ENCODE measurements at regions not wholly inside any gene's neighbourhood (a gene's known extent, or its start where the extent isn't known, plus 50 kb on each side); places are given as distances from the start of the nearest gene placed in this dataset.
A peak's percentile ranks its signal among the peaks of the same experiment; 100 is the strongest.
"Not testable (repeated sequence)": the region's sequence is repeated elsewhere in the genome, so short reads cannot be mapped to it uniquely, and the experiment has no call there.

DNA sequence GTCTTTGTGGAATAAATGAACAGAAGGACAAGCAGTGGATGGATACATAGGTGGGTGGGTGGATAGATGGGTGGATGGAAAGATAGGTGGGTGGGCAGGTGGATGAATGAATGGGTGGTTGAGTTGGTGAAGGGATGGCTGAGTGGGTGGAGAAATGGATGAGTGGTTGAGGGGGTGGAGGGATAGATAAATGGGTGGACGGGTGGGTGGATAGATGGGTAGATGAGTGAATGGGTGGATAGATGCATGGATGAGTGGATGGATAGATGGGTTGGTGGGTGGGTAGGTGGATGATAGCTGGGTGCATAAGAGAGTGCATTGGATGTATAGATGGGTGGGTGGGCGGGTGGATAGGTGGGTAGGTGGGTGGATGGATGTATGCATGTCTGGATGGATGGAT, 63.5 kb downstream of the UNC93B1 start:
- not testable (repeated sequence) for DNase-seq

DNA sequence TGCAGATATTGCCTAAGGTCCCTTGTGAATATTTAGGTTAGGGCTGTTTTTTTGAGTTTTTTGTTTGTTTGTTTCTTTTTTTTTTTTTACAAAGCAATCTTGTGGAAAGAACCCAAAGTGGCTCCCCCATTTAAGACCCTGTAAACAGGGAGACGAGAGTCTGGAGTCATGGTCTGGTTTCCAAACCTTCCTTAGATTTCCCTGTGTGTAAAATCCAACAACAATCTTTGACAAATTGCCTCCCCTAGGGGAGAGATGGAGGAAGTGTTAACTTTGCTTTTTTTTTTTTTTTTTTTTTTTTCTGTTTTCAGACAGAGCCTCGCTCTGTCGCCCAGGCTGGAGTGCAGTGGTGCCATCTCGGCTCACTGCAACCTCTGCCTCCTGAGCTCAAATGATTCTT, 64.9 kb downstream of the UNC93B1 start:
- not testable (repeated sequence) for DNase-seq

DNA sequence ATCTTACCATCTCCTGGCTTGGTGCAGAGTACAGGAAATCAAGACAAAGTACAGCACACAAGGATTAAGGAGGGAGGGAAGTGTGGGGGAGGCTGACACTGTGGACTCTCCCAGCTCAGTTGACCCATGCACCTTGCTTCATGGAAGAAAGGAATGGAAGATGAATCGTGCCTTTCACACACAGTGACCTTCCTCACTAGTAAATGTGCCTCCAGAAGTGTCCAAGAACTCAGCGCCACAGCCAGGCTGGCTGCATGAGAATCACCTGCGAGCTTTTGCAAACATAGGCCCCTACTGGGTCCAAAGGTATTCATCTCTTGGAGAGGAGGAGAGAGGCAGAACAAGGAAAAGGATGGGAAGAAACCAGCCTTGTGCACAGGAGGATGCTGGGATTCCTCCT, 65.5 kb downstream of the UNC93B1 start:
- DNase-seq, result not testable (repeated sequence)

DNA sequence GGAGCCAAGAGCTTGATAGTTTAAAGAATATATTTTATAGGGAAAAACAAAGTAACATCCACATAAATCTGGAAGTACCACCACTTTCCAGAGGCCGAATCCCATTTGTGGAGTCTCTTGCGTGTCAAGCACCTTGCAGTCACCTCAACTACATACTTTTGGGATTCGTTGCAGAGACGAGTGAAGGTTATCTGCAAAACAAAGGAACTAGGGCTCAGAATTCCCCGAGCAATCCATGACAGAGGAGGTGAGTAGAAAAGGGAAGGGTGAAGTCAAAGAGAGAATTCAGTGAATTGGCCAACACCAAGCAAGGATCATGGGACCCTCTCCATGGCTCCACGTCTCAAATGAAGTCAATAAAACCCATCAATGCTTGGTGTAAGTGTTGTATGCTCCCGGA, 80.3 kb downstream of the UNC93B1 start:
- not testable (repeated sequence) for DNase-seq

DNA sequence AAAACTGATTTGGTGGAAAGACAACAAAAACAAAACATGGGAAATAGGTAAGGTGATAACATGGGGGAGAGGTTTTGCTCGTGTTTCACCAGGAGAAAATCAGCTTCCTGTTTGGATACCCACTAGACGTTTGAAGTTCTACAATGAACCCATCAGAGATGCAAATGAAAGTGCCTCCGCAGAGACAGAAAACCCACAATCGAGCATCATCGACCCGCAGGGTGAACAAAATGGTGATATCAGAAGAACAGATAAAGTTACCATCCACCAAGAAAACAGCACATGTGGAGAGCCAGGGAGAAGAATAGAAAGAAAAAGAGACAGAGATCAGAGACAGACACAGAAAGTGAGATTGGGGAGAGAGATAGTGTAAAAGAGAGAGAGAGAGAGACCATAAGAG, 83.4 kb downstream of the UNC93B1 start:
- not testable (repeated sequence) for DNase-seq

DNA sequence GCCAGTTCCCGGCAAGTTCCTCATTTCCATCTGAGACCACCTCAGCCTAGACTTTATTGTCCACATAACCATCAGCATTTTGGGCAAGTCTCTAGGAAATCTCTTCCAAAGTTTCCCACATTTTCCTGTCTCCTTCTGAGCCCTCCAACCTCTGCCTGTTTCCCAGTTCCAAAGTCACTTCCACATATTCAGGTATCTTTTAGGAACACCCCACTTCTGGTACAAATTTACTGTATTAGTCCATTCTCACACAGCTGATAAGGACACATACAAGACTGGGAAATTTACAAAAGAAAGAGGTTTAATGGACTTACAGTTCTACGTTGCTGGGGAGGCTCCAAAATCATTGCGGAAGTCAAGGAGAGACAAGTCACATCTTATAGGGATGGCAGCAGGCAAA, 91.7 kb downstream of the UNC93B1 start:
- not testable (repeated sequence) for DNase-seq

DNA sequence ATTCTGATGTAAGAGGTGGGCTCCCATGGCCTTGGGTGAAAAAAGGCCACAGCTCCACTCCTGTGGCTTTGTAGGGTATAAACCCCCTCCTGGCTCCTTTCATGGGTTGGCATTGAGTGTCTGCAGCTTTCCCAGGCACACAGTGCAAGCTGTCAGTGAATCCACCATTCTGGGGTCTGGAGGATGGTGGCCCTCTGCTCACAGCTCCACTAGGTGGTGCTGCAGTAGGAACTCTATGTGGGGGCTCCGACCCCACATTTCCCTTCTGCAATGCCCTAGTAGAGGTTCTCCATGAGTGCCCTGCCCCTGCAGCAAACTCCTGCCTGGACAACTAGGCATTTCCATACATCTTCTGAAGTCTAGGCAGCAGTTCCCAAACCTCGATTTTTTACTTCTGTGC, 92.7 kb downstream of the UNC93B1 start:
- not testable (repeated sequence) for DNase-seq

DNA sequence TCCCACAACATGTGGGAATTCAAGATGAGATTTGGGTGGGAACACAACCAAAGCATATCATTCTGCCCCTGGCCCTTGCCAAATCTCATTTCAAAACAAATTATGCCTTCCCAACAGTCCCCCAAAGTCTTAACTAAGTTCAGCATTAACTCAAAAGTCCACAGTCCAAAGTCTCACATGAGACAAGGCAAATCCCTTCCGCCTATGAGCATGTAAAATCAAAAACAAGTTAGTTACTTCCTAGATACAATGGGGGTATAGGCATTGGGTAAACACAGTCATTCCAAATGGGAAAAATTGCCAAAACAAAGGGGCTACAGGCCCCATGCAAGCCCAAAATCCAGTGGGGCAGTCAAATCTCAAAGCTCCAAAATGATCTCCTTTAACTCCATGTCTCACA, 93.1 kb downstream of the UNC93B1 start:
- DNase-seq, result not testable (repeated sequence)

DNA sequence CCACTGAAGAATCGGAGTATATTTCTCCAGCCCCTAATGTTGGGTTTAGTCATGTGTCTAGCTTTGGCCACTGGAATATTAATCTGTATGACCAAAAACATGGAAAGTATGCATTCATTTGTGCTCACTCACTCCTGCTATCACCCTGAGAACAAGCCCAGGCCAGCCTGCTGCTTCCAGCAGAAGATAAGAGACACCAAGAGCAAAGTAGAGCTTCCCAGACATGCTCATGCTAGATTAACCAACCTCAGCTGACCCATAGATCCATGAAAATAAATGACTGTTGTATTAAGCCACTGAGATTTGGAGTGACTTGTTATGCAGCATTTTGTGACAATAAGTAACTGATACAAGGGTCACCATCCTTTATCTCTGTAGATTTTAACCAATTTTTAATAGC, 96.9 kb downstream of the UNC93B1 start:
- DNase-seq, result not testable (repeated sequence)

DNA sequence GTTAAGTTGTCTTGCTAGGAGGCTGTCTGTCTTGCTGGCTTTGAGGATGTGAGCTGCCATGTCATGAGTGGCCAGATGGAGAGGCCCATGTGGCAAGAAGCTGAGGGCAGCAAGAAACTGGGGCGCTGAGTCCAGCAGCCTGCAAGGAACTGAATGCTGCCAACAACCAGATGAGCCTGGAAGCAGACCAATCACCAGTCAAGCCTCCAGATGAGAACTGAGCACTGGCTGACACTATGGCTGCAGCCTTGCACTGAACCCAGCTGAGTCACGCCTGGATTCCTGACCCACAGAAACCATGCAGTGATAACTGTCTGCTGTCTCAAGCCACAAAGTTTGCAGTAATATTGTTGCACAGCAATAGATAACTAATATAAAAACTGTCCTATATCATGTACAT, 104.4 kb downstream of the UNC93B1 start:
- DNase-seq, result not testable (repeated sequence)

DNA sequence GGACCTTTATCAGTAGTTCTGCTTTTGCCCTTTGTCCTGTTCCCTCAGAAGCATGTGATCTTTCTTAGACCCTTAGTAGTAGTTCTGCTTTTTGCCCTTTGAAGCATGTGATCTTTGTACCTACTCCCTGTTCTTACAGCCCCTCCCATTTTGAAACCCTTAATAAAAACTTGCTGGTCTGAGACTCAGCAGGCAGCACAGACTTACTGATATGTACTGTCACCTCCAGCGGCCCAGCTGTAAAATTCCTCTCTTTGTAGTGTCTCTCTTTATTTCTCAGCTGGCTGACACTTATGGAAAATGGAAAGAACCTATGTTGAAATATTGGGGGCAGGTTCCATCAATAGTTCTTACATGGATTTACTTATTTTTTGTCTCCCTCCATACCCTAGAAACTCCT, 110.4 kb downstream of the UNC93B1 start:
- DNase-seq, result not testable (repeated sequence)

DNA sequence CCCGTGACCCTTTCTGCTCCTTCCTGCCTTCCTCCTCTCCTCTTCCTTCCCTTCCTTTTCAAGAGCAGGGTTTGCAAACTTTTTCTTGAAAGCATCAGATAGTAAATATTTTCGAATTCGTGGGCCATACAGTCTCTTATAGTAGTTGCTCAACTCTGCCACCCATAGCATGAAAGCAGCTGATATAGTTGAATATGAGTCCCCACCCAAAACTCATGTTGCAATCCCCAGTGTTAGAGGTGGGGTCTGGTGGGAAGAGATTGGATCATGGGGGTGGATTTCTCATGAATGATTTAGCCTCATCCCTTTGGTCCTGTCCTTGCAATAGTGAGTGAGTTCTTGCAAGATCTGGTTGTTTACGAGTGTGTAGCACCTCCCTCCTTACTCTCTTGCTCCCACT, 114.3 kb downstream of the UNC93B1 start:
- DNase-seq, result not testable (repeated sequence)

DNA sequence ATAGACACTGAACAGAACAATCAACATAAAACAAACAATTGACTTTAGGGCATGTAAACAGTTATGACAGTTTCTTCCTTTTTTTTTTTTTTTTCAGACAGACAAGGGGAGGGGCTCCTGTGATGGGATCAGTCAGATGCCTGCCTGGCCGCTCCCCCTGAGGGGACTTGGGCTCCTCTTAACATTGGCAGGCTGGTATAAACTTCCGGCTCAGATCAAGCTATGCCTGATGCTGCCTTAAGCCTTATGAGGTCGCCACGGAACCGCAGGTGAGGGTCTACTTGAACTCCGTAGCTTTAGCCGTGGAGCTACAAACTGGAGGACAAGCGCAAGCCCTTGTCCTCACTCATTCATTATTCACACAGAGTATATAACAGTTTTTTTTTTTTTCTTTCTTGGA, 115.8 kb downstream of the UNC93B1 start:
- not testable (repeated sequence) for DNase-seq

DNA sequence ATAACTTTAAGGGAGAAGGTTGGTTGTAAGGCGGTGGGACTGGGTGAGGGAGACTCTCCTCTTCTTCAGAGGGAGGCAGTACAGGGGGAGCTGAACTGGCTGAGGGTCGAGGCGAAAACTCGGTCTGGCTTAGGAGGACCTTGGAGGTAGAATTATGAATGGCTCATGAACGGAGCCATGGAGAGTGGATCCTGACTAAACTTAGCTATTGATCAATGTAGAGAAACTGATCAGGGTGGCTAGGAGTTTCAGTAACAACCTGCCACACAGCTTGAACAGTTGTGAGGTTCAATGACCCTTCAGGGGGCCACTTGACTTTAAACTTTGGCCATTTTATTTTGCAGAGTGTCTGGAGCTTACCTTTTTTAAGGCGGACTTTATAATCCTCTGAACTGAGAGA, 117.2 kb downstream of the UNC93B1 start:
- DNase-seq, result not testable (repeated sequence)

DNA sequence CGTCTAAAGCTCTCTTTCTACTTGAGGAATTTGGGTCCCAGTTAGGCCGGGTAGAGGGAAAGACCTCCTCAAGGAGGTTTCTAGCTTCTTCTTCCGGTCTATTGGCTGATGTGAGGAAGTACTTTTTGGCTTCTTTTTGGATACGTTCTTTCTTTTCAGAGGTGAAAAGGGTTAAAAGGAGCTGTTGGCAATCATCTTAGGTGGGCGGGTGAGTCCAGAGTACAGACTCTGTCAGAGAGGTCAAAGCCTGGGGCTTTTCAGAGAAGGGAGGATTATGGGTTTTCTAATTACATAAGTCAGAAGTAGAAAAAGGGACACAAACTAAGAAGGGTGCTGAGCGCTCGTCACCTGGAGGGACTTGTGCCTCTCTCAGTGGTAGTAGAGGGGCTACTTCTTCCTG, 117.7 kb downstream of the UNC93B1 start:
- not testable (repeated sequence) for DNase-seq

DNA sequence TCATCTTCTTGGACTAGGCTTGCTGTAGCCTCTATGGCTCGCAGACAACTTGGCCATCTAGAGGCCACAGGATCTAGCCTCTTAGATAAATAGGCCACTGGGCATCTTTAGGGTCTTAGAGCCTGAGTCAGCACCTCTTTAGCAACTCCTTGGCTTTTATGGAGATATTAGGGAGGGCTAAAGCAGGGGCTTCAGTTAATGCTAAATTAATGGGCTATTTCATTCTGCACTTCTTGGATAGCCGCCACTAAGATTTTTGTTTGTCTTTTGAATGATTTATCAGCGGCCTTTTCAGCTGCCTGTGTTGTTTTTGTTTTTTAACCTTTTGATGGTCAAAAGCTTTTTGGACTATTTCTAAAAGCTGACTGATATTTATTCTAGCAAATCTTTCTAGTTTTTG, 118.3 kb downstream of the UNC93B1 start:
- DNase-seq, result not testable (repeated sequence)

DNA sequence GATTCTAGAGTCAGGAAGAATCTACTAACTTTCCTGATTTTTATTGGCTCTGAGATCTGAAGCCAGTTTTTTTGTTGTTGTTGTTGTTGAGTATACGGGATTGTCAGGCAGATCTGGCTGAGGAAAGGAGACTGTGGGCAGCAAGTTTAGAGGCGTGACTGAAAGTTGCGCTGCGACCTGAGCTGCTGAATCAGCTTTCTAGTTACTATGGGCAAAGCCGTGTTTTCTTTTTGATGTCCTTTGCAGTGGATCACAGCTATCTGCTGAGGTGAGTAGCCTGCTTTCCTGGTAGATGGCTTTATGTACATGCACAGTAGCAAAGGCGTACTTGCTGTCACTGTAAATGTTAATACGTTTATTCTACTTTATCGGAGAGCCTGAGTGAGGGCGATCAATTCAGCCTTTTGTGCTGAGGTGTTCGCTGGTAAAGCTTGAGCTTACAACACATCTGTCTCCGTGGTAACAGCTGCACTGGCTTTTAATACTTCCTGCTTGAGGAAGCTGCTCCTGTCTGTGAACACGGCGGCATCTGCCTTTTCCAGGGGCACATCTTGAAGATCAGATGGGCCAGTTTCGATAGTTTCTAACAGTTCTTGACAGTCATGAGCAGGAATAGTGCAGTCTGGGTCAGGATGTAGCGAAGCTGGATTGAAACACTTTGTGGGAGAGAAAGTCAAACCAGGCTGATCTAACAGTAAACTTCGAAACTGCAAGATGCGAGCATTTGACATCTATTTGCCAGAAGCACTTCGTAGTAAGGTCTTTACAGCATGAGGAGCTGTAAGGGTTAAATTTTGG, 118.9 kb downstream of the UNC93B1 start:
- DNase-seq, result not testable (repeated sequence)

DNA sequence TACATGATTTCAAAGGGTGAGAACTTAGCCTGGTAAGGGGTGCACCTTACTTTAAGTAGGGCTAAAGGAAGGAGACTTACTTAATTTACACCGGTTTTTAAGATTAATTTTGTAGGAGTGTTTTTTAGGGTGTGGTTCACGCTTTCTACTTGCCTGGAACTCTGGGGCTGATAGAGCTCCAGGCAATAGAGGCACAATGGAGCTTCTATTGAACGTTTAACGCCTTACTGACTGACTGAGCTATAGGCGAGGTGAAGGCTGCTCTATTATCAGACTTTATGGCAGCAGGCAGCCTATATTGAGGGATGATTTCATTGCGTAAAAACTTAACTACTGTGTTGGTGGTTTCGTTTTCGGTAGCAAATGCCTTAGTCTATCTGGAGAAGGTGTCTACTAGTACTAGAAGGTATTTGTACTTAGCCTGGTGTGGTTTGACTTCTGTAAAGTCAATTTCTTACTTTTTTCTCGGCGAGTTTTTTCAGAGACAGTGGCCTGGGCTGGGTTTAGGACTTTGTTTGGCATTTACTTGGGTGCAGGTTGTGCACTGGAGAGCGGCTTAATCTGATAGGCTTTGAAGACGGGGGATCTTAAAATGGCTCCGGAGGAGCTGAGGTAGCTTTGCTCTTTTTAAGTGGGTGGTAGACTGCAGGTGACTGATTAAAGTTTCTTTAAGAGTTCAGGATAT, 119.7 kb downstream of the UNC93B1 start:
- not testable (repeated sequence) for DNase-seq

DNA sequence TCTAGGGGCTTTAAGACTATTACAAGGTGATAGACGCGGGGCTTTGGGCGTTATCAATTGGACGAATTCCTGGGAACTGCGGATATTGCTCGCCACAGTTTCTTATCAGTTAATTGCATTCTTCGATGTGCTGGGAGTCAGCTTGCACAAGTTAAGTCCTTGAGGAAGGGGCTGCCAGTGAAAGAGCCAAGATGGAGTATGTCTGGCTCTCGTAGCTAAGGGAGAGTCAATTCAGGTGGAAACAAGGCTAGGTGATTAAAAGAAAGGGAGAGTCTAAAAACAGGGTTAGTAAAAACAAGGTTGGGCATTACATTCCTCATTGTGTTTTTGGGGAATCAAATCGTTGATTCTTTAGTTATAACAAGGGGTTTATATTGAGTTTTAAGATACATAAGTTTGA, 121.6 kb downstream of the UNC93B1 start:
- not testable (repeated sequence) for DNase-seq

DNA sequence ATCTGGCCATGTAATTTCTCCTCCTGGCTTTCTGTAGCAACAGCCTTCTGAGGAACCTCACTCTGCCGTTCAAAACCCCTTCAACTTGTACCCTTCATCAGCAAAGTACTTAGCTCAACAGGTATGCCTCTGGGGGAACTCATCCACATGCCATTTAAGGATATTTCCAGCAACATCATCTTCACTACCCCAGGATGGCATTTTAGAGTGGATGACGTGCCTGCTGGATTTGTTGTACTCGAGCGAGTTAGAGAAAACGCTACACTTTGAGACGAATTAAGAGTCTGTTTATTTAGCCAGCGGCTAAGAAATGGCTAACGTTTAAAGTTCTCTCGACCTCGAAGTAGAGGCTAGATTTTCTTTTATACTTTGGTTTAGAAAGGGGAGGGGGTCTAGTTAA, 122.1 kb downstream of the UNC93B1 start:
- DNase-seq, result not testable (repeated sequence)

DNA sequence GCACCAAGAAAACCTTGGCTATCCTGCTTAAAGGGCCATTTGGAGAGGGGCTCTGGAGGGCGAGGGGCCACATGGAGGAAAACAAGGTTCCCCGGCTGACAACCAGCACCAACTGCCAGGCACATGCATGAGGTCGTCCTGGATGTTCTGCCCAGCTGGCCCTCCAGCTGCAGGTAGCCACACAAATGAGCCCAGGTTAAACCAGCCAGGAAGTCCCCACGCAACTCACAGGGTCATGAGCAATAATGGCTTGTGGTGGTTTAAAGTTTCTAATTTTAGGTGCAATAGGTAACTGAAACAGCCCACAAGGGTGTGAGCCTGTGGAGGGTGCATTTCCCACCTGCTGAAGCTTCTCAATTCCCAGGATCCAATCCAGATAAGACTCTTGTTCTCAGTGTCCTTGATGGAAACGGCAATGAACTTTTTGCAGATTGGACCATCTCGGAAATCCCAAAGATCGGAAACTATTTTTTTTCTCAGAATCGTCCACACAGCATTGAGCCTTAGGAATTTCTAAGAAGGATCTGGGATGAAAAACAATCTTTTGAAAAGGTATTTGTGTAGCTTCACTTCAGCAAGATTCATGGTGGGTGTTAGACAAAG, 123.2 kb downstream of the UNC93B1 start:
- DNase-seq, result not testable (repeated sequence)

DNA sequence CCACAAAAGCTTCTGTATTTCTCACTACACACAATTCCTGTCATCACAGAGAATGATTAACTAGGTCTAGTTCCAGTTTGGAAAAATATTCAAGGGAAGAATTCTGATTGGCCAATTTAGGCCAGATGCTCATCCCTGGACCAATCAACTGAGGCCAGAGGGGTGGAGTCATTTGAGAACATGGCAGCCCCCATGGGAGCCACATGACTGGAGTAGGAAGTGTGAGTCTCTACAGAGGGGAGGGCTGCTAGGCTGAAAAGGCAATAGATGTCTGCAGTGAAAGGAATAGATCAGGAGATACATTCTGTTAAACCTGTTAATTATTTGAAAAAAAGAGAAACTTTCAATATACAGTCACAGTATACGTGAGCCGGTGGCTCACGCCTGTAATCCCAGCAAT, 125.2 kb downstream of the UNC93B1 start:
- not testable (repeated sequence) for DNase-seq

DNA sequence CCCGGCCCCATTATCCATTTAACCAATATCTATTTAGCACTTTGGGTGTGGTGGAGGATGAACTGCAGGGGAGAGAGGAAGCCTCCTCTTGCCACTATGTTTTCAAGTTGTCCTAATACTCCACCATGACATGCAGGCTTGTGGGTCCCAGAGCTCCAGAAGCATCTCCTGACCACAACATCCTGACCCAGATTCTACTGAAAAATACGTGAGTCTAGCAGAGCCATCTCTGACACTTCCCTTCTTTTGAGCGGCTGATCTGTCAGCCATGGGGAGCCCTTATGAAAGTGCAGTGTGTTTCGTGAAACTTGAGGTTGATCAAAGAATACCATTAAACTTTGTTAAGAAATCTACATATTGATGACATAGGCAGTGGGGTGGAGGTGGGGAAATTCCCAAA, 126.6 kb downstream of the UNC93B1 start:
- not testable (repeated sequence) for DNase-seq

DNA sequence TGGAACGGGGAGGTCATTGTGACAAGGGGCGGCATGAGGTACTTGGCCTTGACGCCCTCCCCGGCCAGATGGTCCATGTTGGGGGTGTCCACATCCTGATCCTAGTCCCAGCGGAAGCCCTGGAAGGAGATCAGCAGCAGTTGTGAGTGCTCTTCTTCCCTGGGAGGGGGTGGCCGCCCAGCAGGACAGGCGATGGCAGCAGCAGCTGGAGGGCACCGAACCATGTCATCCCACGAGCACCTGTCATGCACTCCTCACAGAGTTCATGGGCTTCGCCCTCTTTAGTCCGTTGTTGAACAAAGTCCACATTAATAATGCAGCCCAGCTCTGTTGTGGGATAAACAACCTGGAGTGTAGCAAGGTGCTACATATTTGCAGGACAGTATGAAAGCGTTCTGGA, 130.7 kb downstream of the UNC93B1 start:
- peak; percentile 64 for DNase-seq

Measured in NCI-H2029 (cell line).